NB4 (cell line): ENCODE measurements at regions not wholly inside any gene's neighbourhood (a gene's known extent, or its start where the extent isn't known, plus 50 kb on each side); places are given as distances from the start of the nearest gene placed in this dataset.

Experiments used
- MYC ChIP-seq: IDR thresholded peaks from 2 replicates; pipeline ENCODE4 v1.6.1; 2011; ENCODE audit warnings: low read depth, low read length
- POLR2A ChIP-seq: IDR thresholded peaks from 2 replicates; pipeline ENCODE4 v1.6.1; 2011; ENCODE audit warnings: mild to moderate bottlenecking; ENCODE audit not compliant: insufficient read length; ENCODE audit errors: extremely low read depth
- TF ChIP-seq, protein P1 (sequence below): IDR thresholded peaks from one replicate; pipeline ENCODE4 v1.5.1; 2012; ENCODE audit warnings: low read depth, low read length
- TF ChIP-seq, protein P2 (sequence below): IDR thresholded peaks from 2 replicates; pipeline ENCODE4 v1.6.1; 2011; ENCODE audit warnings: low read depth, low read length

DNA sequence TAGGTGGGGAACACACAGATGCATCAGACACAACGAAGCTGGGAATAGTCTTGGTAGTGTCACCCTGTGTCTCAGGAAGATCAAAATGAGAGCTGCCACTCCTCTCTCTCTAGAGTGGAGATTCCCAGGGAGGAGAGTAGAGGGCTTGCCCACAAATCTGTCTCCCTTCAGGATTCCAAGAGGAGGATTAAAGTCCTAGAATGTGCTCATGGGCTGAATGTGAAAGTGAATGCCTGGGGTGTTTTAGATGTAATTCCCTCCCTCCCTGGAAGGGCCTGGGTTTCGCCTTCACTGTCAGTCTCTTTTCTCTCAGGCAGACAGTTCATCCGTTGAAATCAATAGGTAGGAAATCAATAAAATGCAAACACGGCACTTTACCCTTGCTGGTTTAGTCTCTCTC, 282.6 kb upstream of the PPARGC1A start:
- TF ChIP-seq, protein P1, sequence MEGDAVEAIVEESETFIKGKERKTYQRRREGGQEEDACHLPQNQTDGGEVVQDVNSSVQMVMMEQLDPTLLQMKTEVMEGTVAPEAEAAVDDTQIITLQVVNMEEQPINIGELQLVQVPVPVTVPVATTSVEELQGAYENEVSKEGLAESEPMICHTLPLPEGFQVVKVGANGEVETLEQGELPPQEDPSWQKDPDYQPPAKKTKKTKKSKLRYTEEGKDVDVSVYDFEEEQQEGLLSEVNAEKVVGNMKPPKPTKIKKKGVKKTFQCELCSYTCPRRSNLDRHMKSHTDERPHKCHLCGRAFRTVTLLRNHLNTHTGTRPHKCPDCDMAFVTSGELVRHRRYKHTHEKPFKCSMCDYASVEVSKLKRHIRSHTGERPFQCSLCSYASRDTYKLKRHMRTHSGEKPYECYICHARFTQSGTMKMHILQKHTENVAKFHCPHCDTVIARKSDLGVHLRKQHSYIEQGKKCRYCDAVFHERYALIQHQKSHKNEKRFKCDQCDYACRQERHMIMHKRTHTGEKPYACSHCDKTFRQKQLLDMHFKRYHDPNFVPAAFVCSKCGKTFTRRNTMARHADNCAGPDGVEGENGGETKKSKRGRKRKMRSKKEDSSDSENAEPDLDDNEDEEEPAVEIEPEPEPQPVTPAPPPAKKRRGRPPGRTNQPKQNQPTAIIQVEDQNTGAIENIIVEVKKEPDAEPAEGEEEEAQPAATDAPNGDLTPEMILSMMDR = no peak
- TF ChIP-seq POLR2A (no peak), MYC (no peak)
- TF ChIP-seq, protein P2, sequence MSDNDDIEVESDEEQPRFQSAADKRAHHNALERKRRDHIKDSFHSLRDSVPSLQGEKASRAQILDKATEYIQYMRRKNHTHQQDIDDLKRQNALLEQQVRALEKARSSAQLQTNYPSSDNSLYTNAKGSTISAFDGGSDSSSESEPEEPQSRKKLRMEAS = no peak
